Calu3 (cell line): ENCODE measurements at regions not wholly inside any gene's neighbourhood (a gene's known extent, or its start where the extent isn't known, plus 50 kb on each side); places are given as distances from the start of the nearest gene placed in this dataset.

Experiments
- BruUV-seq: library from RNA; stranded (reverse); fragments of 400-500 nt; replicated peaks from 2 replicates; lab custom pipeline; 2021; lab: Mats Ljungman, UMichigan
- CTCF ChIA-PET: fragments of 300-600 bp; sonication (Branson Sonifier 250); formaldehyde crosslinking; loops from one replicate; lab custom pipeline; 2022; ENCODE audit warnings: antibody characterized with exemption; lab: Charles Lee
- DNase-seq: peaks from one replicate; pipeline ENCODE4 v3.0.0; 2022
- H3K27ac Mint-ChIP-seq: one replicate; pipeline ENCODE4 v1.8.0; 2022; ENCODE audit warnings: mixed read lengths; ENCODE audit not compliant: unreplicated experiment
- H3K27me3 Mint-ChIP-seq: one replicate; pipeline ENCODE4 v1.8.0; 2022; ENCODE audit warnings: mixed read lengths; ENCODE audit not compliant: unreplicated experiment
- H3K36me3 Mint-ChIP-seq: one replicate; pipeline ENCODE4 v1.8.0; 2022; ENCODE audit warnings: mild to moderate bottlenecking, moderate library complexity, mixed read lengths; ENCODE audit not compliant: insufficient read depth, unreplicated experiment
- H3K4me1 Mint-ChIP-seq: one replicate; pipeline ENCODE4 v1.8.0; 2022; ENCODE audit warnings: mild to moderate bottlenecking, low read depth, mixed read lengths; ENCODE audit not compliant: unreplicated experiment
- H3K4me3 Mint-ChIP-seq: one replicate; pipeline ENCODE4 v1.8.0; 2022; ENCODE audit warnings: mild to moderate bottlenecking, low read depth, moderate library complexity, mixed read lengths; ENCODE audit not compliant: unreplicated experiment
- H3K9me3 Mint-ChIP-seq: one replicate; pipeline ENCODE4 v1.8.0; 2022; ENCODE audit warnings: low read depth, mixed read lengths; ENCODE audit not compliant: unreplicated experiment
- CTCF ChIP-seq: fragments of 200-600 bp; IDR thresholded peaks from one replicate; pipeline ENCODE4 v1.8.0; 2022; ENCODE audit warnings: antibody characterized with exemption; ENCODE audit not compliant: unreplicated experiment
- intact Hi-C: fragments of 100-400 bp; cut with micrococcal nuclease; formaldehyde crosslinking; loops from one replicate; pipeline ENCODE4 v1.10.0; 2022; ENCODE audit not compliant: unreplicated experiment

GRCh38 chr4:120418146-120418545, 351.5 kb upstream of the MAD2L1 start:
- Mint-ChIP-seq H3K4me1 (no peaks in the 10 kb centered on the region), H3K9me3 (peaks cover 3% of the 10 kb centered on the region), H3K27me3 (no peaks in the 10 kb centered on the region), H3K4me3 (no peak overlapping the region), H3K27ac (no peak overlapping the region), H3K36me3 (no peaks in the 10 kb centered on the region)
- TF ChIP-seq CTCF, result no peak
- CTCF ChIA-PET, result no interaction called here
- DNase-seq, result no peak
- BruUV-seq, result no TSS peak
- intact Hi-C loops, result no loop called here

GRCh38 chr4:120415896-120416295, 349.2 kb upstream of the MAD2L1 start:
- Mint-ChIP-seq H3K4me1 (no peaks in the 10 kb centered on the region), H3K36me3 (no peaks in the 10 kb centered on the region), H3K27me3 (no peaks in the 10 kb centered on the region), H3K4me3 (no peak overlapping the region), H3K27ac (no peak overlapping the region), H3K9me3 (peaks cover 3% of the 10 kb centered on the region)
- BruUV-seq, result no TSS peak
- DNase-seq, result no peak
- CTCF ChIA-PET, result no interaction called here
- intact Hi-C loops, result no loop called here
- no peak for TF ChIP-seq CTCF

- no peaks in the 10 kb centered on the region for H3K4me1 Mint-ChIP-seq
- H3K27ac Mint-ChIP-seq, result no peak overlapping the region
- CTCF ChIA-PET, result interaction anchor here (0.6 kb wide), 1 partner anchor 163 kb away, joined by 3 read pairs; no protein-coding TSS in a partner anchor
- no peak for TF ChIP-seq CTCF
- no peaks in the 10 kb centered on the region for H3K36me3 Mint-ChIP-seq
- BruUV-seq, result no TSS peak
- no peak for DNase-seq
- no peak overlapping the region for H3K4me3 Mint-ChIP-seq
- no peaks in the 10 kb centered on the region for H3K27me3 Mint-ChIP-seq
- H3K9me3 Mint-ChIP-seq, result peaks cover 4% of the 10 kb centered on the region
- intact Hi-C loops, result no loop called here
Observed at GRCh38 chr4:120406960-120407359, 340.3 kb upstream of the MAD2L1 start.

GRCh38 chr4:120403296-120403695, 336.6 kb upstream of the MAD2L1 start:
- no TSS peak for BruUV-seq
- Mint-ChIP-seq H3K27ac (no peak overlapping the region), H3K9me3 (peaks cover 4% of the 10 kb centered on the region), H3K4me1 (no peaks in the 10 kb centered on the region), H3K4me3 (no peak overlapping the region), H3K27me3 (no peaks in the 10 kb centered on the region), H3K36me3 (no peaks in the 10 kb centered on the region)
- no peak for DNase-seq
- intact Hi-C loops, result no loop called here
- CTCF ChIA-PET, result no interaction called here
- TF ChIP-seq CTCF, result no peak
